Tibial nerve (tissue), 4 donors: ENCODE measurements at regions not wholly inside any gene's neighbourhood (a gene's known extent, or its start where the extent isn't known, plus 50 kb on each side); places are given as distances from the start of the nearest gene placed in this dataset.

ENCODE experiments used
- CTCF ChIP-seq, 5 experiments: fragments of 200-600 bp in 3 of 5; fragments of 450-650 bp in 2 of 5; sonication (generic) in 3 of 5; IDR thresholded peaks; one replicate each; pipeline ENCODE4 v1.5.1; 2016 to 2019; ENCODE audit warnings: antibody characterized with exemption in 5 of 5, mild to moderate bottlenecking in 3 of 5, moderate library complexity in 2 of 5
- EP300 ChIP-seq, 2 donors: sonication (generic); formaldehyde crosslinking; IDR thresholded peaks; one replicate each; pipeline ENCODE4 v1.6.1; 2017; ENCODE audit warnings: antibody characterized with exemption in 2 of 2, mild to moderate bottlenecking in 1 of 2
- POLR2A ChIP-seq, 2 donors: fragments of 450-650 bp; IDR thresholded peaks; one replicate each; pipeline ENCODE4 v1.6.1; 2017; ENCODE audit warnings: antibody characterized with exemption in 2 of 2, mild to moderate bottlenecking in 2 of 2, moderate library complexity in 2 of 2

- TF ChIP-seq CTCF (IDR thresholded peaks at IDR 0.05) (no peak), POLR2A (IDR thresholded peaks at IDR 0.05) (no peak), EP300 (IDR thresholded peaks at IDR 0.05) (no peak)
Measured at GRCh38 chr6:27528714-27529113, 55.8 kb upstream of the ZNF184 start.
